MG63 (cell line): ENCODE measurements at regions not wholly inside any gene's neighbourhood (a gene's known extent, or its start where the extent isn't known, plus 50 kb on each side); places are given as distances from the start of the nearest gene placed in this dataset.
"Not testable (repeated sequence)": the region's sequence is repeated elsewhere in the genome, so short reads cannot be mapped to it uniquely, and the experiment has no call there.

Source experiments
- DNase-seq: peaks from one replicate; pipeline ENCODE4 v3.0.0-alpha.2; 2020
- H3K27me3 ChIP-seq: fragments of 250-450 bp; sonication (Bioruptor Pico); 2 replicates; pipeline ENCODE4 v1.5.1; 2020; ENCODE audit warnings: mild to moderate bottlenecking, moderate library complexity
- H3K36me3 ChIP-seq: fragments of 250-450 bp; sonication (Bioruptor Pico); 2 replicates; pipeline ENCODE4 v1.5.1; 2020; ENCODE audit warnings: mild to moderate bottlenecking, moderate library complexity
- H3K4me3 ChIP-seq: fragments of 250-450 bp; sonication (Bioruptor Pico); 2 replicates; pipeline ENCODE4 v1.5.1; 2020; ENCODE audit warnings: mild to moderate bottlenecking, moderate library complexity
- H3K9me3 ChIP-seq: fragments of 250-450 bp; sonication (Bioruptor Pico); 2 replicates; pipeline ENCODE4 v1.5.1; 2020; ENCODE audit warnings: mild to moderate bottlenecking, moderate library complexity

DNA sequence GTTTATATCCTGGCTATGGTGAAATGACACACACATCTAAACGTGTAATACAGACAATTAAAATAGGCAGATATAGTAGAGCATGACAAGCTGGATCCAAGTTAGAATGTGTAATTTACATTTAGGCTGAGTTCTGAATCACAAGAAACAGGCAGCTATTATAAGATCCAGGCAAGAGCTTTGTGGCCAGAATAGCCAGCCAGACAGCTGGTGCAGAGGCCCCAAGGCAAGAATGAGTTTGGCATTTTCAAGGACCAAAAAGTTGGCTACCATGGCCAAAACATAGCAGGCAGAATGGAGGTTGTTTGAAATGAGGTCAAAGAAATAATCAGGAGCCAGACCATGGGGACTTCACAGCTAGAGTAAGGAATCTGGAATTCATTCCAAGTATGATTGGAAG lies 281.7 kb downstream of the MTERF1 start:
- Histone ChIP-seq H3K36me3 (no peaks in the 10 kb centered on the region), H3K27me3 (no peaks in the 10 kb centered on the region), H3K9me3 (no peaks in the 10 kb centered on the region), H3K4me3 (no peak overlapping the region)
- DNase-seq = no peak

GRCh38 chr7:91600112-91600511 lies 280.4 kb downstream of the MTERF1 start:
- Histone ChIP-seq H3K9me3 (no peaks in the 10 kb centered on the region), H3K36me3 (no peaks in the 10 kb centered on the region), H3K27me3 (no peaks in the 10 kb centered on the region), H3K4me3 (no peak overlapping the region)
- DNase-seq = no peak

DNA sequence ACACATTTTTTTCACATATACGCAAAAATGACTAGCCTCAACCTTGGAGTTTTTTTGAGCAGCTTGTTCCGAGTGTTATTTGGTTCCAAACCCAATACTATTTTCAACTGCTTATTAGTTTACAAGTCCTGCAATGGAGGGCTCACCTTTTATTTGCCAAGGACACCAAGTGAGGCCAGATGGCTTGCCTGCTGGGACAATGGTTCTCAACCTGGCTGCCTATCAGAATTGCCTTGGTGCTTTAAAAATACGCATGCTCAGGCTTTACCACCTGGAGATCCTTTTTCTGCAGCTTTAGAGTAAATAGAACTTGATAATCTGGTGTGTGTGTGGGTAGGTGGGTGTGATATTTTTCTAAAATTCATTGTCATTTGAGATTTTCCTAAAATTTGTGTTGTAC lies 276.8 kb downstream of the MTERF1 start:
- H3K36me3 ChIP-seq = no peaks in the 10 kb centered on the region
- no peak overlapping the region for H3K4me3 ChIP-seq
- H3K9me3 ChIP-seq = no peaks in the 10 kb centered on the region
- no peak for DNase-seq
- no peaks in the 10 kb centered on the region for H3K27me3 ChIP-seq

- no peak overlapping the region for H3K4me3 ChIP-seq
- H3K36me3 ChIP-seq = no peaks in the 10 kb centered on the region
- H3K27me3 ChIP-seq = no peaks in the 10 kb centered on the region
- DNase-seq = no peak
- no peaks in the 10 kb centered on the region for H3K9me3 ChIP-seq
Measured at GRCh38 chr7:91608606-91609005, 271.9 kb downstream of the MTERF1 start.

- H3K9me3 ChIP-seq = no peaks in the 10 kb centered on the region
- H3K4me3 ChIP-seq = no peak overlapping the region
- DNase-seq = no peak
- no peaks in the 10 kb centered on the region for H3K36me3 ChIP-seq
- H3K27me3 ChIP-seq = no peaks in the 10 kb centered on the region
Measured at GRCh38 chr7:91609525-91609924, 271.0 kb downstream of the MTERF1 start.

- DNase-seq = no peak
- H3K36me3 ChIP-seq = no peaks in the 10 kb centered on the region
- H3K4me3 ChIP-seq = no peak overlapping the region
Measured at GRCh38 chr7:91614431-91614830, 266.1 kb downstream of the MTERF1 start.

DNA sequence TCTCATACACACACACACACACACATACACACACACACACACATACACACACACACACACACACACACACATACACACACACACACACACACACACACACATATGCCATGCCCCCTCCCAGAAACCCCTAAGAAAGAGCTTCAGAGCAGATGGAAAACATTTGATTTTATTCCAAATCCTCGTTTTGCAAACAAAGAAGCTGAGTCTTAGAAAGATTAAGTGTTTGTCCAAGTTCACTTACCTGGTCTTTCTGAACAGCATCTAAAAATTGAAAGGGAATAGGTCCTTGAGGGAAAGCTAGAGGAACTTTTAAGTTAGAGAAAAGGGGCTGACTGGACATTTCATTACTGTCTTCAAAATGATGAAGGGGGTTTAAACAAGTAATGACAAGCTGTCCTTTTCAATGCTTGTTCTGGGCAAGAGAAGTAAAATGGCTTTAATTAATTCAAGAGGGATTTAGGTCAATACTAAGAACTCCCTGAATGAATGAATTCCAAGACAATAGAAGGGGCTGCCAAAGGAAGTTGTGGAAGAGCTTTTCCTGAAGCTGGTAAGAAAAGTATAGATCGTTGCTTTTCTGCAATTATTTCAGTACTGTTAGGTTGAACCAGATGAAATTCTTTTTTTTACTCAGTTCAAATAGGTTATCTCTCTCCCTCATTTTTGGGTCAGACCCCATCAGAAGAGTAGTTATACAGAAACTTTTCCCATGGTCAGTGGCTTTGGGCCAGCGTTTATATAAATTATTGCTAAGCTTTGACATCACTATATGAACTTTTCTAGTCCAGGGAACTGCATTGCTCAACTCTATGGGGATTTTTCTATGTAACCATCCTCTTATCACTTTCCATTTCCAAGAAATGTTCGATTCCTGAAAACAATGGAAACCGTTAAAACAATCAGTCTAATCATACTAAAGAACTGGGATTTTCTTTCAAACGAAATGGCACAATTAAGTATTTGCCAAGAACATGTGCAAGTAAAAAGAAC lies 261.4 kb downstream of the MTERF1 start:
- Histone ChIP-seq H3K27me3 (no peaks in the 10 kb centered on the region), H3K36me3 (no peaks in the 10 kb centered on the region), H3K4me3 (no peak overlapping the region), H3K9me3 (no peaks in the 10 kb centered on the region)
- DNase-seq = no peak

More at GRCh38 chr7:91614431-91614830, 266.1 kb downstream of the MTERF1 start:
- no peaks in the 10 kb centered on the region for H3K27me3 ChIP-seq
- H3K9me3 ChIP-seq = no peaks in the 10 kb centered on the region

GRCh38 chr7:91620827-91621226 lies 259.7 kb downstream of the MTERF1 start:
- Histone ChIP-seq H3K4me3 (no peak overlapping the region), H3K36me3 (no peaks in the 10 kb centered on the region), H3K9me3 (no peaks in the 10 kb centered on the region), H3K27me3 (no peaks in the 10 kb centered on the region)
- DNase-seq = no peak

GRCh38 chr7:91627324-91627723 lies 253.2 kb downstream of the MTERF1 start:
- not testable (repeated sequence) for H3K4me3 ChIP-seq, H3K9me3 ChIP-seq, DNase-seq, H3K27me3 ChIP-seq, H3K36me3 ChIP-seq

- no peaks in the 10 kb centered on the region for H3K27me3 ChIP-seq
- H3K9me3 ChIP-seq = no peaks in the 10 kb centered on the region
- no peak for DNase-seq
- H3K36me3 ChIP-seq = no peaks in the 10 kb centered on the region
- no peak overlapping the region for H3K4me3 ChIP-seq
Measured at GRCh38 chr7:91628742-91629141, 251.8 kb downstream of the MTERF1 start.

- no peaks in the 10 kb centered on the region for H3K9me3 ChIP-seq
- H3K27me3 ChIP-seq = no peaks in the 10 kb centered on the region
- H3K36me3 ChIP-seq = no peaks in the 10 kb centered on the region
- H3K4me3 ChIP-seq = no peak overlapping the region
- no peak for DNase-seq
Measured at GRCh38 chr7:91630581-91631380, 249.7 kb downstream of the MTERF1 start.

DNA sequence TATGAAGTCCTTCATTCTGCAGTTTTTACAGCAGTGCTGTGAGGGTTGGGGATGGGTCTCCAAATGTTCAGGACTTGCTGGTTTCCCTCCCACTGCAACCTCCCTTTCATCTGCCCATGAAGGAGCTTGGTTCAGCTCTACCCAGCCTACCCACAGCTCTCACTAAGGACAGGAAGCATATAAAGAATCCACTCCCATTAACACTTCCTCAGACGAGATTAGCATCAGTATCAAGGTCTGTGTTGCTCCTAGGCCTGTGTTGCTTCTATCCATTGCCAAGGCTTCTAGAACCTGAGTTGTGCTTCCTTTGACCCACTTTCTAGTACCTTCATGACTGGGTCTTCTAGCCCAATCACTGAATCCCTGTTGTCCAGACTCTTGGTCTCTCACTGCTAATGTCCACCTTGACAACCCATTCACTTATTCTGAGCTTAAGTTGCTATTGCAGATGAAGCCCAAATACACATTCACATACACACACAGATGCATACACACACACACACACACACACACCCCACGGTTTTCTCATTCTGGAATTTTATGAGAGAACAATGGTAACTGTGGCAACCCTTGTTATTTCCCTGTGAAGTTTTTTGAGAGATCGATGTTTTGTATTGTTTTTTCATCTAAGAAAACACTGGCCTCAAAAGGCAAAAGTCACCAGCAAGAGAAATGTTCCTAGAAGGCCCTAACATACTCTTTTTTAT lies 248.1 kb downstream of the MTERF1 start:
- Histone ChIP-seq H3K9me3 (no peaks in the 10 kb centered on the region), H3K4me3 (no peak overlapping the region), H3K27me3 (no peaks in the 10 kb centered on the region), H3K36me3 (no peaks in the 10 kb centered on the region)
- DNase-seq = no peak

GRCh38 chr7:91633013-91633441 lies 247.5 kb downstream of the MTERF1 start:
- no peaks in the 10 kb centered on the region for H3K27me3 ChIP-seq
- DNase-seq = no peak
- H3K4me3 ChIP-seq = no peak overlapping the region
- H3K9me3 ChIP-seq = no peaks in the 10 kb centered on the region
- H3K36me3 ChIP-seq = no peaks in the 10 kb centered on the region

DNA sequence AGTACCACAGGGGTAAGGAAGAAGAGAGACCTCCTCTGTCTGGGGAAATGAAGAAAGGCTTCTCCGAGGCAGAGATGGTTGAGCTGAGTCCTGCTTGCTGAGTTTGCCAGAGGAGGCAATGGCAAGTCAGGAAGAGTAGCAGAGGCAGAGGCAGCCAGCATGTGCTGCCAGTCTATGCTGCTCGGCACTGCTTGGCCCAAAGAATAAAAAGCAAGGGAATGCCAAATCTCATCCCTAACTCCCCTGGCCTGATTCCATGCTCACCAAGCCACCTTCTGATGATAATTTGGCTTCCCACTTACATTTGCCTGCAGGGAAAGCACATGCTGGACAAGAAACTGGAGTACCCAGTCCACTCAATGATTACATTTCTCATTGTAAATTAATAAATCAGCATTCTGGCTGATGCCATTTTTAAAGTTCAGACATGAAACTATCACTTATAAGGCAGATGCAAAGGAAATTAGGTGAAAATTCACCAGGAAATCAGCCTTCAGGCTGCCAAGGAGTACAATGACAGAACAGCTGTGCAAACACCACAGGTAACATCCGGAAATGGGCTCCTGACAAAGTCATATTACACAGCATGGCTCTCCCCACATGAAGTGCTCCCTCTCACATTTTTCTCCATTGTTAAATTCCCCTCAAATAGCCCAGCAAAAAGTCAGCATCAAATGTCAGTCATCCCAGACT lies 245.9 kb downstream of the MTERF1 start:
- Histone ChIP-seq H3K27me3 (no peaks in the 10 kb centered on the region), H3K36me3 (no peaks in the 10 kb centered on the region), H3K9me3 (no peaks in the 10 kb centered on the region), H3K4me3 (no peak overlapping the region)
- no peak for DNase-seq

DNA sequence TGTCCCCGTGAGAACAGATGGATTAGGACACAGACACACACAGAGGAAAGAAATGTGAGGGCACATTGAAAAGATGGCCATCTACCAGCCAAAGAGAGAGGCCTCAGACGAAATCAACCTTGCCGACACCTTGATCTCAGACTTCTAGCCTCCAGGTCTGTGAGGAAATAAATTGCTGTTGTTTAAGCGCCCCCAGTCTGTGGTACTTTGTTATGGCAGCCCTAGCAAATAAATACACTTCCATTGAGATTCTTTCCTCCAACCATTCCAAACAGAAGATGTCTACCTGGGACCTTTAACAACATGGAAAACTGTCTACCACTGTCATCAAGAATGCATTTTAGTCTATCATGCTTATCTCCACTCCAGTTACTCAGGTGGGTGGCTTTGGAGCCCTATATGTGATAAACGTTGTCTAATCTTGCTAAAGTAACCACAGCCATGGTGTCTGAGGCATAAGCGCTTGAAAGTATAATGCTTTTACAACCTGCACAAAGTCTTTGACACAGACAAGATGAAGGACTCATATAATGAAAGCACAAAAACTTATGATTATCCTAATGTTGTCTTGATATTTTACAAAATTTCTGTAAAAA lies 244.3 kb downstream of the MTERF1 start:
- H3K4me3 ChIP-seq = no peak overlapping the region
- H3K9me3 ChIP-seq = no peaks in the 10 kb centered on the region
- H3K36me3 ChIP-seq = no peaks in the 10 kb centered on the region
- no peak for DNase-seq
- no peaks in the 10 kb centered on the region for H3K27me3 ChIP-seq

DNA sequence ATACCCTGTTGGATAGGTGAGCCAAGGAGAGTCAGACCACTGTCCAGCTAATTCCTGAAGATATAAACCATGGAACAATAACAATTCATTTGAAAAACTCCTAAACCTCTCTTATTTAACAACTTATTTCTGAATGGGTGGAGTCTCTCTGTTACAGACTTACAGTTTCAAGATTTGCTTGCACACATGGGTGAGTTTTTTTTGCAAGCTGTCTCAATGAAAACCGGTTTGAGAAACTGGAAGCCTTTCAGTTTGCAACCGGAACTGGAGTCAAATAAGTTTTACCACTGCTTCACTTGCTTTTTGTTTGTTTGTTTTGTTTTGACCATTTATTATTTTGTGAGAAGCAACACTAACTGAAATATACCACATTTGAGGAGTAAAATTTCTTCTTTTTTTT lies 243.8 kb downstream of the MTERF1 start:
- Histone ChIP-seq H3K36me3 (no peaks in the 10 kb centered on the region), H3K27me3 (no peaks in the 10 kb centered on the region), H3K9me3 (no peaks in the 10 kb centered on the region), H3K4me3 (no peak overlapping the region)
- DNase-seq = no peak
